WTC11 (cell line): ENCODE measurements at regions not wholly inside any gene's neighbourhood (a gene's known extent, or its start where the extent isn't known, plus 50 kb on each side); places are given as distances from the start of the nearest gene placed in this dataset.

Source experiments
- CBFB ChIP-seq: sonication (generic); formaldehyde crosslinking; IDR thresholded peaks from 2 replicates; pipeline ENCODE4 v1.8.1; 2022; ENCODE audit warnings: mild to moderate bottlenecking, low read depth, missing genetic modification reagents
- CREB1 ChIP-seq: sonication (generic); formaldehyde crosslinking; IDR thresholded peaks from 2 replicates; pipeline ENCODE4 v1.8.0; 2023; ENCODE audit warnings: mild to moderate bottlenecking, missing genetic modification reagents
- ESRRA ChIP-seq: sonication (generic); formaldehyde crosslinking; IDR thresholded peaks from 2 replicates; pipeline ENCODE4 v1.8.1; 2022; ENCODE audit warnings: mild to moderate bottlenecking, missing genetic modification reagents, borderline replicate concordance
- NFYB ChIP-seq: sonication (generic); formaldehyde crosslinking; conservative IDR thresholded peaks from 2 replicates; pipeline ENCODE4 v1.8.0; 2022; ENCODE audit warnings: low read depth, missing genetic modification reagents
- TEAD1 ChIP-seq: sonication (generic); formaldehyde crosslinking; IDR thresholded peaks from 2 replicates; pipeline ENCODE4 v1.8.0; 2022; ENCODE audit warnings: mild to moderate bottlenecking, missing genetic modification reagents
- TF ChIP-seq, protein P1 (sequence below): sonication (generic); formaldehyde crosslinking; IDR thresholded peaks from 2 replicates; pipeline ENCODE4 v1.8.0; 2022; ENCODE audit warnings: mild to moderate bottlenecking, missing genetic modification reagents
- TF ChIP-seq, protein P2 (sequence below): fragments of 200-600 bp; IDR thresholded peaks from 2 replicates; pipeline ENCODE4 v1.8.0; 2022; ENCODE audit warnings: antibody characterized with exemption
- TF ChIP-seq, protein P3 (sequence below): sonication (generic); formaldehyde crosslinking; IDR thresholded peaks from 2 replicates; pipeline ENCODE4 v1.8.1; 2023; ENCODE audit warnings: mild to moderate bottlenecking, missing genetic modification reagents, moderate library complexity

DNA sequence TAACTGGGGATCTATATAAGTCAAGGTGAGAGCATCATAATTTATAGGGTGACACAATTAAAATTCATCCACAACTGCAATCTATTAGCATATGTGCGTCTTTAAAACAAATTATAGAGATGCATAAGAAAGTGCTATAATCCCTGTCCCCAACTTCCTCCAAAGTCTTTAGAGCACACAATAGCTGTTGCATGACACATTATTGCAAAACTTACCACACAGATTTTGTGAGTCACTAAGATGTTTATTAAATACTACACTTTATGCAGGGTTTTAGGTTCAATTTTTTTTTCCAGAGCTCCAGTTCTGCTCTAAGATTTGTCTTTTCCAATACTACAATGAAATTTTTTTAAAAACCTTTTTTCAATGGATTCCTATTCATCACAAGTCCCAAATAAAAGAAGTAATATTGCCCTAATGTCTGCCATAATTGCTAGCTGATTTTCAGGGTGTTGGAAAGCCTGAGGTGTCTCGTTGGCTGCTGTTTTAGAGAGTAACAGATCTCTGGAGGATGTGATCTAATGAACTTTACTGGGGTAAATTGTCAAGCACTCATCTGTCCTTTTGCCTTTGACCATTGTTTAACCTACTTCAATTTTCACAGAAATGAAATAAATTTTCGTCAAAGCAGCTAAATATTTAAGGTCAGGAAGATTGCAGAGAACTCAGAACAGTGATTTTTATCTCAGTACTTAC is 250.5 kb upstream of the NETO1 start:
- TF ChIP-seq, protein P1, sequence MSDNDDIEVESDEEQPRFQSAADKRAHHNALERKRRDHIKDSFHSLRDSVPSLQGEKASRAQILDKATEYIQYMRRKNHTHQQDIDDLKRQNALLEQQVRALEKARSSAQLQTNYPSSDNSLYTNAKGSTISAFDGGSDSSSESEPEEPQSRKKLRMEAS, result no peak
- TF ChIP-seq NFYB (no peak), CREB1 (CRISPR knock-in tag) (no peak), TEAD1 (CRISPR knock-in tag) (no peak), ESRRA (no peak), CBFB (no peak)
- TF ChIP-seq, protein P2, sequence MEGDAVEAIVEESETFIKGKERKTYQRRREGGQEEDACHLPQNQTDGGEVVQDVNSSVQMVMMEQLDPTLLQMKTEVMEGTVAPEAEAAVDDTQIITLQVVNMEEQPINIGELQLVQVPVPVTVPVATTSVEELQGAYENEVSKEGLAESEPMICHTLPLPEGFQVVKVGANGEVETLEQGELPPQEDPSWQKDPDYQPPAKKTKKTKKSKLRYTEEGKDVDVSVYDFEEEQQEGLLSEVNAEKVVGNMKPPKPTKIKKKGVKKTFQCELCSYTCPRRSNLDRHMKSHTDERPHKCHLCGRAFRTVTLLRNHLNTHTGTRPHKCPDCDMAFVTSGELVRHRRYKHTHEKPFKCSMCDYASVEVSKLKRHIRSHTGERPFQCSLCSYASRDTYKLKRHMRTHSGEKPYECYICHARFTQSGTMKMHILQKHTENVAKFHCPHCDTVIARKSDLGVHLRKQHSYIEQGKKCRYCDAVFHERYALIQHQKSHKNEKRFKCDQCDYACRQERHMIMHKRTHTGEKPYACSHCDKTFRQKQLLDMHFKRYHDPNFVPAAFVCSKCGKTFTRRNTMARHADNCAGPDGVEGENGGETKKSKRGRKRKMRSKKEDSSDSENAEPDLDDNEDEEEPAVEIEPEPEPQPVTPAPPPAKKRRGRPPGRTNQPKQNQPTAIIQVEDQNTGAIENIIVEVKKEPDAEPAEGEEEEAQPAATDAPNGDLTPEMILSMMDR, result no peak
- TF ChIP-seq, protein P3, sequence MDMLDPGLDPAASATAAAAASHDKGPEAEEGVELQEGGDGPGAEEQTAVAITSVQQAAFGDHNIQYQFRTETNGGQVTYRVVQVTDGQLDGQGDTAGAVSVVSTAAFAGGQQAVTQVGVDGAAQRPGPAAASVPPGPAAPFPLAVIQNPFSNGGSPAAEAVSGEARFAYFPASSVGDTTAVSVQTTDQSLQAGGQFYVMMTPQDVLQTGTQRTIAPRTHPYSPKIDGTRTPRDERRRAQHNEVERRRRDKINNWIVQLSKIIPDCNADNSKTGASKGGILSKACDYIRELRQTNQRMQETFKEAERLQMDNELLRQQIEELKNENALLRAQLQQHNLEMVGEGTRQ (CRISPR knock-in tag), result no peak
